GM23338 (cell line): ENCODE measurements at regions not wholly inside any gene's neighbourhood (a gene's known extent, or its start where the extent isn't known, plus 50 kb on each side); places are given as distances from the start of the nearest gene placed in this dataset.

Experiments used
- ATAC-seq: fragments of 200-7000 bp; cut with Tn5 transposase; 3 replicates; pipeline ENCODE4 v1.9.1; 2020
- DNase-seq: peaks from one replicate; pipeline ENCODE4 v3.0.0-alpha.2; 2015; ENCODE audit warnings: low spot score
- H2AFZ ChIP-seq: fragments of 200-600 bp; sonication (generic); 2 replicates; pipeline ENCODE4 v1.8.0; 2016; ENCODE audit warnings: antibody characterized with exemption, mild to moderate bottlenecking, moderate library complexity
- H3F3A ChIP-seq: fragments of 200-600 bp; sonication (generic); replicated peaks from 2 replicates; pipeline ENCODE4 v1.8.0; 2017; ENCODE audit warnings: antibody characterized with exemption, mixed run types, low read depth
- H3K27ac ChIP-seq: fragments of 200-600 bp; sonication (generic); 2 replicates; pipeline ENCODE4 v1.6.1; 2016; ENCODE audit warnings: low read depth
- H3K27me3 ChIP-seq: fragments of 200-600 bp; sonication (generic); 2 replicates; pipeline ENCODE4 v1.8.0; 2016; ENCODE audit warnings: mild to moderate bottlenecking, mixed run types, moderate library complexity; ENCODE audit not compliant: insufficient read depth
- H3K36me3 ChIP-seq: fragments of 200-600 bp; sonication (generic); 2 replicates; pipeline ENCODE4 v1.8.0; 2016; ENCODE audit warnings: mild to moderate bottlenecking; ENCODE audit not compliant: insufficient read depth
- H3K4me1 ChIP-seq: fragments of 200-600 bp; sonication (generic); 2 replicates; pipeline ENCODE4 v1.8.0; 2016; ENCODE audit warnings: mild to moderate bottlenecking, moderate library complexity; ENCODE audit not compliant: insufficient read depth
- H3K4me2 ChIP-seq: fragments of 200-600 bp; sonication (generic); 2 replicates; pipeline ENCODE4 v1.7.1; 2017; ENCODE audit warnings: mixed run types
- H3K4me3 ChIP-seq: fragments of 200-600 bp; sonication (generic); 2 replicates; pipeline ENCODE4 v1.6.1; 2016; ENCODE audit warnings: mixed run types
- H3K79me2 ChIP-seq: fragments of 200-600 bp; sonication (generic); replicated peaks from 2 replicates; pipeline ENCODE4 v1.8.0; 2017; ENCODE audit warnings: mild to moderate bottlenecking; ENCODE audit not compliant: insufficient read depth
- H3K9me2 ChIP-seq: fragments of 200-600 bp; sonication (generic); 2 replicates; pipeline ENCODE4 v1.8.0; 2017; ENCODE audit not compliant: insufficient read depth
- H4K20me1 ChIP-seq: fragments of 200-600 bp; sonication (generic); replicated peaks from 2 replicates; pipeline ENCODE4 v1.8.0; 2017; ENCODE audit warnings: mild to moderate bottlenecking; ENCODE audit not compliant: insufficient read depth
- H3K27ac Mint-ChIP-seq: 2 replicates; pipeline ENCODE4 v1.8.0; 2020; ENCODE audit warnings: inconsistent platforms, mild to moderate bottlenecking, moderate library complexity, mixed read lengths
- H3K27me3 Mint-ChIP-seq: 3 replicates; pipeline ENCODE4 v1.8.0; 2022; ENCODE audit warnings: low read depth, mild to moderate bottlenecking, moderate library complexity, mixed read lengths, inconsistent platforms; ENCODE audit not compliant: insufficient read depth, poor library complexity
- H3K36me3 Mint-ChIP-seq: 3 replicates; pipeline ENCODE4 v1.8.0; 2021; ENCODE audit warnings: low read depth, mild to moderate bottlenecking, inconsistent platforms, moderate library complexity, mixed read lengths
- H3K4me1 Mint-ChIP-seq: 3 replicates; pipeline ENCODE4 v1.8.0; 2020; ENCODE audit warnings: mild to moderate bottlenecking, inconsistent platforms, mixed read lengths
- H3K4me3 Mint-ChIP-seq: 3 replicates; pipeline ENCODE4 v1.8.0; 2021; ENCODE audit warnings: moderate library complexity, mild to moderate bottlenecking, inconsistent platforms, mixed read lengths
- H3K9me3 Mint-ChIP-seq: 3 replicates; pipeline ENCODE4 v1.8.0; 2020; ENCODE audit warnings: moderate library complexity, mild to moderate bottlenecking, inconsistent platforms, mixed read lengths
- EZH2 ChIP-seq: fragments of 200-600 bp; sonication (generic); IDR thresholded peaks from one replicate; pipeline ENCODE4 v1.8.0; 2017; ENCODE audit warnings: antibody characterized with exemption, mild to moderate bottlenecking, low read depth; ENCODE audit not compliant: unreplicated experiment
- POLR2AphosphoS5 ChIP-seq: IDR thresholded peaks from 2 replicates; pipeline ENCODE4 v1.6.1; 2016; ENCODE audit warnings: antibody characterized with exemption, low read depth
- STAT1 ChIP-seq: IDR thresholded peaks from one replicate; pipeline ENCODE4 v1.6.1; 2016; ENCODE audit warnings: antibody characterized with exemption; ENCODE audit not compliant: unreplicated experiment
- TF ChIP-seq, protein P1 (sequence below): IDR thresholded peaks from 2 replicates; pipeline ENCODE4 v1.6.1; 2016; ENCODE audit warnings: antibody characterized with exemption
- TF ChIP-seq, protein P2 (sequence below): IDR thresholded peaks from one replicate; pipeline ENCODE4 v1.6.1; 2018; ENCODE audit warnings: antibody characterized with exemption; ENCODE audit not compliant: unreplicated experiment
- TF ChIP-seq, protein P3 (sequence below): fragments of 250-450 bp; sonication (Bioruptor Pico); IDR thresholded peaks from 2 replicates; pipeline ENCODE4 v1.5.0; 2020; ENCODE audit warnings: mild to moderate bottlenecking, moderate library complexity

DNA sequence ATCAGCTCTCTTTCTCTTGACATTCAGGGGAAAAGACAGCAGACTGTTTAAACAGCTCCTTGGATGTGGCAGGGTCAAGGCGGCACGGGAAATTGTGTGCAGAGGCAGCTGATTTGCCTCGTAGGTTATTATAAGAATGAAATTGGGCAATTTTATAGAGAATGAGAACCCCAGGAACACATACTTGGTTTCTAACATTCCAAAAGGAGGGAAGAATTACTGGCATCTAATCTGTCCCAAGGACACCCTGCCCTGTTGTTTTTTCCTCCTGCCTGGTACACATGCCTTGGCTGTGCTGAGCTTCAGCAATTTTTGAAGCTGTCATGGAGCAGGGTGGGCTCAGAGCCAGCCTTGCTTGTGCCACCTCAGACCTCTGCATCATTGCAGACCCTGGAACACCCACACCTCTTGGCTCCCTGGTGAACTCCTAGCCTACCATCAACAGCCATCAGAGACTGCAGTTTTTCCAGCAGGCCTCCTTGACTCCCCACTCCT, 143.6 kb downstream of the BOD1 start:
- no peaks in the 10 kb centered on the region for H3K79me2 ChIP-seq
- Mint-ChIP-seq H3K4me3 (no peak overlapping the region), H3K9me3 (0 out of 3 replicates have a peak, but pooled peaks cover 3% of the 10 kb centered on the region), H3K27ac (no peak overlapping the region), H3K4me1 (peaks cover 5% of the 10 kb centered on the region; the same call in 1 of the 3 replicates), H3K36me3 (no peaks in the 10 kb centered on the region), H3K27me3 (peaks cover 5% of the 10 kb centered on the region)
- no peak for ATAC-seq
- H3K9me2 ChIP-seq: no peaks in the 10 kb centered on the region
- H3K36me3 ChIP-seq: no peaks in the 10 kb centered on the region
- H3F3A ChIP-seq: no peaks in the 10 kb centered on the region
- H4K20me1 ChIP-seq: no peaks in the 10 kb centered on the region
- H3K27ac ChIP-seq: no peak overlapping the region
- DNase-seq: no peak
- no peak overlapping the region for H2AFZ ChIP-seq
- no peak overlapping the region for H3K4me2 ChIP-seq
- H3K4me3 ChIP-seq: no peak overlapping the region
- no peaks in the 10 kb centered on the region for H3K27me3 ChIP-seq
- H3K4me1 ChIP-seq: no peaks in the 10 kb centered on the region
- TF ChIP-seq STAT1 (no peak), EZH2 (no peak), POLR2AphosphoS5 (no peak)
- TF ChIP-seq, protein P1, sequence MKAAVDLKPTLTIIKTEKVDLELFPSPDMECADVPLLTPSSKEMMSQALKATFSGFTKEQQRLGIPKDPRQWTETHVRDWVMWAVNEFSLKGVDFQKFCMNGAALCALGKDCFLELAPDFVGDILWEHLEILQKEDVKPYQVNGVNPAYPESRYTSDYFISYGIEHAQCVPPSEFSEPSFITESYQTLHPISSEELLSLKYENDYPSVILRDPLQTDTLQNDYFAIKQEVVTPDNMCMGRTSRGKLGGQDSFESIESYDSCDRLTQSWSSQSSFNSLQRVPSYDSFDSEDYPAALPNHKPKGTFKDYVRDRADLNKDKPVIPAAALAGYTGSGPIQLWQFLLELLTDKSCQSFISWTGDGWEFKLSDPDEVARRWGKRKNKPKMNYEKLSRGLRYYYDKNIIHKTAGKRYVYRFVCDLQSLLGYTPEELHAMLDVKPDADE: no peak
- TF ChIP-seq, protein P2, sequence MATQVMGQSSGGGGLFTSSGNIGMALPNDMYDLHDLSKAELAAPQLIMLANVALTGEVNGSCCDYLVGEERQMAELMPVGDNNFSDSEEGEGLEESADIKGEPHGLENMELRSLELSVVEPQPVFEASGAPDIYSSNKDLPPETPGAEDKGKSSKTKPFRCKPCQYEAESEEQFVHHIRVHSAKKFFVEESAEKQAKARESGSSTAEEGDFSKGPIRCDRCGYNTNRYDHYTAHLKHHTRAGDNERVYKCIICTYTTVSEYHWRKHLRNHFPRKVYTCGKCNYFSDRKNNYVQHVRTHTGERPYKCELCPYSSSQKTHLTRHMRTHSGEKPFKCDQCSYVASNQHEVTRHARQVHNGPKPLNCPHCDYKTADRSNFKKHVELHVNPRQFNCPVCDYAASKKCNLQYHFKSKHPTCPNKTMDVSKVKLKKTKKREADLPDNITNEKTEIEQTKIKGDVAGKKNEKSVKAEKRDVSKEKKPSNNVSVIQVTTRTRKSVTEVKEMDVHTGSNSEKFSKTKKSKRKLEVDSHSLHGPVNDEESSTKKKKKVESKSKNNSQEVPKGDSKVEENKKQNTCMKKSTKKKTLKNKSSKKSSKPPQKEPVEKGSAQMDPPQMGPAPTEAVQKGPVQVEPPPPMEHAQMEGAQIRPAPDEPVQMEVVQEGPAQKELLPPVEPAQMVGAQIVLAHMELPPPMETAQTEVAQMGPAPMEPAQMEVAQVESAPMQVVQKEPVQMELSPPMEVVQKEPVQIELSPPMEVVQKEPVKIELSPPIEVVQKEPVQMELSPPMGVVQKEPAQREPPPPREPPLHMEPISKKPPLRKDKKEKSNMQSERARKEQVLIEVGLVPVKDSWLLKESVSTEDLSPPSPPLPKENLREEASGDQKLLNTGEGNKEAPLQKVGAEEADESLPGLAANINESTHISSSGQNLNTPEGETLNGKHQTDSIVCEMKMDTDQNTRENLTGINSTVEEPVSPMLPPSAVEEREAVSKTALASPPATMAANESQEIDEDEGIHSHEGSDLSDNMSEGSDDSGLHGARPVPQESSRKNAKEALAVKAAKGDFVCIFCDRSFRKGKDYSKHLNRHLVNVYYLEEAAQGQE: no peak
- TF ChIP-seq, protein P3, sequence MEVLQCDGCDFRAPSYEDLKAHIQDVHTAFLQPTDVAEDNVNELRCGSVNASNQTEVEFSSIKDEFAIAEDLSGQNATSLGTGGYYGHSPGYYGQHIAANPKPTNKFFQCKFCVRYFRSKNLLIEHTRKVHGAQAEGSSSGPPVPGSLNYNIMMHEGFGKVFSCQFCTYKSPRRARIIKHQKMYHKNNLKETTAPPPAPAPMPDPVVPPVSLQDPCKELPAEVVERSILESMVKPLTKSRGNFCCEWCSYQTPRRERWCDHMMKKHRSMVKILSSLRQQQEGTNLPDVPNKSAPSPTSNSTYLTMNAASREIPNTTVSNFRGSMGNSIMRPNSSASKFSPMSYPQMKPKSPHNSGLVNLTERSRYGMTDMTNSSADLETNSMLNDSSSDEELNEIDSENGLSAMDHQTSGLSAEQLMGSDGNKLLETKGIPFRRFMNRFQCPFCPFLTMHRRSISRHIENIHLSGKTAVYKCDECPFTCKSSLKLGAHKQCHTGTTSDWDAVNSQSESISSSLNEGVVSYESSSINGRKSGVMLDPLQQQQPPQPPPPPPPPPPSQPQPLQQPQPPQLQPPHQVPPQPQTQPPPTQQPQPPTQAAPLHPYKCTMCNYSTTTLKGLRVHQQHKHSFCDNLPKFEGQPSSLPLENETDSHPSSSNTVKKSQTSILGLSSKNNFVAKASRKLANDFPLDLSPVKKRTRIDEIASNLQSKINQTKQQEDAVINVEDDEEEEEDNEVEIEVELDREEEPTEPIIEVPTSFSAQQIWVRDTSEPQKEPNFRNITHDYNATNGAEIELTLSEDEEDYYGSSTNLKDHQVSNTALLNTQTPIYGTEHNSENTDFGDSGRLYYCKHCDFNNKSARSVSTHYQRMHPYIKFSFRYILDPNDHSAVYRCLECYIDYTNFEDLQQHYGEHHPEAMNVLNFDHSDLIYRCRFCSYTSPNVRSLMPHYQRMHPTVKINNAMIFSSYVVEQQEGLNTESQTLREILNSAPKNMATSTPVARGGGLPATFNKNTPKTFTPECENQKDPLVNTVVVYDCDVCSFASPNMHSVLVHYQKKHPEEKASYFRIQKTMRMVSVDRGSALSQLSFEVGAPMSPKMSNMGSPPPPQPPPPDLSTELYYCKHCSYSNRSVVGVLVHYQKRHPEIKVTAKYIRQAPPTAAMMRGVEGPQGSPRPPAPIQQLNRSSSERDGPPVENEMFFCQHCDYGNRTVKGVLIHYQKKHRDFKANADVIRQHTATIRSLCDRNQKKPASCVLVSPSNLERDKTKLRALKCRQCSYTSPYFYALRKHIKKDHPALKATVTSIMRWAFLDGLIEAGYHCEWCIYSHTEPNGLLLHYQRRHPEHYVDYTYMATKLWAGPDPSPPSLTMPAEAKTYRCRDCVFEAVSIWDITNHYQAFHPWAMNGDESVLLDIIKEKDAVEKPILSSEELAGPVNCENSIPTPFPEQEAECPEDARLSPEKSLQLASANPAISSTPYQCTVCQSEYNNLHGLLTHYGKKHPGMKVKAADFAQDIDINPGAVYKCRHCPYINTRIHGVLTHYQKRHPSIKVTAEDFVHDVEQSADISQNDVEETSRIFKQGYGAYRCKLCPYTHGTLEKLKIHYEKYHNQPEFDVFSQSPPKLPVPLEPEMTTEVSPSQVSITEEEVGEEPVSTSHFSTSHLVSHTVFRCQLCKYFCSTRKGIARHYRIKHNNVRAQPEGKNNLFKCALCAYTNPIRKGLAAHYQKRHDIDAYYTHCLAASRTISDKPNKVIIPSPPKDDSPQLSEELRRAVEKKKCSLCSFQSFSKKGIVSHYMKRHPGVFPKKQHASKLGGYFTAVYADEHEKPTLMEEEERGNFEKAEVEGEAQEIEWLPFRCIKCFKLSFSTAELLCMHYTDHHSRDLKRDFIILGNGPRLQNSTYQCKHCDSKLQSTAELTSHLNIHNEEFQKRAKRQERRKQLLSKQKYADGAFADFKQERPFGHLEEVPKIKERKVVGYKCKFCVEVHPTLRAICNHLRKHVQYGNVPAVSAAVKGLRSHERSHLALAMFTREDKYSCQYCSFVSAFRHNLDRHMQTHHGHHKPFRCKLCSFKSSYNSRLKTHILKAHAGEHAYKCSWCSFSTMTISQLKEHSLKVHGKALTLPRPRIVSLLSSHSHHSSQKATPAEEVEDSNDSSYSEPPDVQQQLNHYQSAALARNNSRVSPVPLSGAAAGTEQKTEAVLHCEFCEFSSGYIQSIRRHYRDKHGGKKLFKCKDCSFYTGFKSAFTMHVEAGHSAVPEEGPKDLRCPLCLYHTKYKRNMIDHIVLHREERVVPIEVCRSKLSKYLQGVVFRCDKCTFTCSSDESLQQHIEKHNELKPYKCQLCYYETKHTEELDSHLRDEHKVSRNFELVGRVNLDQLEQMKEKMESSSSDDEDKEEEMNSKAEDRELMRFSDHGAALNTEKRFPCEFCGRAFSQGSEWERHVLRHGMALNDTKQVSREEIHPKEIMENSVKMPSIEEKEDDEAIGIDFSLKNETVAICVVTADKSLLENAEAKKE (CRISPR knock-in tag): no peak
